ENCODE measurements at regions not wholly inside any gene's neighbourhood (a gene's known extent, or its start where the extent isn't known, plus 50 kb on each side); places are given as distances from the start of the nearest gene placed in this dataset.

GRCh38 chr13:74768521-74769085 lies 634.4 kb upstream of the KLF12 start:
- no TSS peak for BruUV-seq (replicated peaks)
- Histone ChIP-seq H3K4me1 (ENCODE audit: insufficient read depth, low read length, poor library complexity, severe bottlenecking) (no peaks in the 10 kb centered on the region), H3K4me3 (ENCODE audit: low read depth, low read length, poor library complexity, severe bottlenecking) (no peak overlapping the region), H3K27me3 (replicated peaks; ENCODE audit: insufficient read depth, low read depth, low read length, poor library complexity) (no peaks in the 10 kb centered on the region), H3K9me3 (ENCODE audit: low read depth, low read length, poor library complexity, severe bottlenecking) (no peaks in the 10 kb centered on the region), H3K36me3 (ENCODE audit: insufficient read depth, low read length, poor library complexity, severe bottlenecking) (no peaks in the 10 kb centered on the region), H3K27ac (ENCODE audit: low read depth, low read length, poor library complexity, severe bottlenecking) (no peak overlapping the region)
- no peak for DNase-seq (ENCODE audit: low spot score)
- intact Hi-C loops (cut with micrococcal nuclease; ENCODE audit: unreplicated experiment) = no loop called here
- TF ChIP-seq CTCF (conservative IDR thresholded peaks at IDR 0.05; ENCODE audit: low read depth, low read length) (no peak), EZH2 (IDR thresholded peaks at IDR 0.05; ENCODE audit: borderline replicate concordance, low read depth, low read length, poor library complexity, severe bottlenecking) (no peak)
- CTCF ChIA-PET = no interaction called here
- POLR2A ChIA-PET (ENCODE audit: low non-redundant PET) = no interaction called here

GRCh38 chr13:74767050-74767449 lies 632.8 kb upstream of the KLF12 start:
- Histone ChIP-seq H3K36me3 (ENCODE audit: insufficient read depth, low read length, poor library complexity, severe bottlenecking) (no peaks in the 10 kb centered on the region), H3K27ac (ENCODE audit: low read depth, low read length, poor library complexity, severe bottlenecking) (no peak overlapping the region), H3K27me3 (replicated peaks; ENCODE audit: insufficient read depth, low read depth, low read length, poor library complexity) (no peaks in the 10 kb centered on the region), H3K4me3 (ENCODE audit: low read depth, low read length, poor library complexity, severe bottlenecking) (no peak overlapping the region), H3K9me3 (ENCODE audit: low read depth, low read length, poor library complexity, severe bottlenecking) (no peaks in the 10 kb centered on the region), H3K4me1 (ENCODE audit: insufficient read depth, low read length, poor library complexity, severe bottlenecking) (no peaks in the 10 kb centered on the region)
- no peak for TF ChIP-seq CTCF (conservative IDR thresholded peaks at IDR 0.05; ENCODE audit: low read depth, low read length)
- ChIA-PET CTCF (no interaction called here), POLR2A (ENCODE audit: low non-redundant PET) (no interaction called here)
- DNase-seq (ENCODE audit: low spot score) = peak; percentile 5
- intact Hi-C loops (cut with micrococcal nuclease; ENCODE audit: unreplicated experiment) = no loop called here
- BruUV-seq (replicated peaks) = no TSS peak

- TF ChIP-seq EZH2 (IDR thresholded peaks at IDR 0.05; ENCODE audit: borderline replicate concordance, low read depth, low read length, poor library complexity, severe bottlenecking) (no peak), CTCF (conservative IDR thresholded peaks at IDR 0.05; ENCODE audit: low read depth, low read length) (no peak)
- no TSS peak for BruUV-seq (replicated peaks)
- Histone ChIP-seq H3K4me1 (ENCODE audit: insufficient read depth, low read length, poor library complexity, severe bottlenecking) (no peaks in the 10 kb centered on the region), H3K27ac (ENCODE audit: low read depth, low read length, poor library complexity, severe bottlenecking) (no peak overlapping the region), H3K36me3 (ENCODE audit: insufficient read depth, low read length, poor library complexity, severe bottlenecking) (no peaks in the 10 kb centered on the region), H3K27me3 (replicated peaks; ENCODE audit: insufficient read depth, low read depth, low read length, poor library complexity) (no peaks in the 10 kb centered on the region), H3K4me3 (ENCODE audit: low read depth, low read length, poor library complexity, severe bottlenecking) (no peak overlapping the region), H3K9me3 (ENCODE audit: low read depth, low read length, poor library complexity, severe bottlenecking) (no peaks in the 10 kb centered on the region)
- POLR2A ChIA-PET (ENCODE audit: low non-redundant PET) = no interaction called here
- intact Hi-C loops (cut with micrococcal nuclease; ENCODE audit: unreplicated experiment) = no loop called here
- no peak for DNase-seq (ENCODE audit: low spot score)
- CTCF ChIA-PET = interaction anchor here (0.7 kb wide), 1 partner anchor 14 kb away, joined by 7 read pairs; no protein-coding TSS in a partner anchor
These were observed 631.8 kb upstream of the KLF12 start for GRCh38 chr13:74765955-74766354.
